OCI-LY3 (cell line): ENCODE measurements at regions not wholly inside any gene's neighbourhood (a gene's known extent, or its start where the extent isn't known, plus 50 kb on each side); places are given as distances from the start of the nearest gene placed in this dataset.

Experiments used
- EZH2phosphoT487 ChIP-seq: fragments of 200-600 bp; shearing (Covaris generic); IDR thresholded peaks from 2 replicates; pipeline ENCODE4 v1.6.1; 2018; ENCODE audit warnings: antibody characterized with exemption, mixed run types, low read depth
- TF ChIP-seq, protein P1 (sequence below): fragments of 200-600, 300-600 bp; sonication (generic); IDR thresholded peaks from 2 replicates; pipeline ENCODE4 v1.5.1; 2014; ENCODE audit warnings: antibody characterized with exemption, low read length, low read depth

DNA sequence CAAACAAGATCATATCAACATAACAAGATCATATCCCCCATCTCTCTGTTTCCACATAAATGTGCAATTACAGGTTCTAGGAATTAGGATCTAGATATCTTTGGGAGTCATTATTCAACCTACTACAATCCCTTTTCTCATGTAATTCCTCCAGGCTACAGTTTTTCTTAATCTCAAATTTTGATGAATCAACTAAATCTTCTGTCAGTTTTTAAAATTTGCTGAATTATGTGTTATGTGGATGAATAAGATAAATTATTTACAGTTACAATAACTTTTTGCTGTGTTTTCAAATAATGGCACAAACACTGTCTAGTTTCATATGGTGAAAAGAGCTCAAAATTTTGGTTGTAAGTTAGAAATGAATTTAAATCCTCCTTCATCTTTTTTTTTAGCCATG lies 405.8 kb downstream of the FAM170A start:
- TF ChIP-seq, protein P1, sequence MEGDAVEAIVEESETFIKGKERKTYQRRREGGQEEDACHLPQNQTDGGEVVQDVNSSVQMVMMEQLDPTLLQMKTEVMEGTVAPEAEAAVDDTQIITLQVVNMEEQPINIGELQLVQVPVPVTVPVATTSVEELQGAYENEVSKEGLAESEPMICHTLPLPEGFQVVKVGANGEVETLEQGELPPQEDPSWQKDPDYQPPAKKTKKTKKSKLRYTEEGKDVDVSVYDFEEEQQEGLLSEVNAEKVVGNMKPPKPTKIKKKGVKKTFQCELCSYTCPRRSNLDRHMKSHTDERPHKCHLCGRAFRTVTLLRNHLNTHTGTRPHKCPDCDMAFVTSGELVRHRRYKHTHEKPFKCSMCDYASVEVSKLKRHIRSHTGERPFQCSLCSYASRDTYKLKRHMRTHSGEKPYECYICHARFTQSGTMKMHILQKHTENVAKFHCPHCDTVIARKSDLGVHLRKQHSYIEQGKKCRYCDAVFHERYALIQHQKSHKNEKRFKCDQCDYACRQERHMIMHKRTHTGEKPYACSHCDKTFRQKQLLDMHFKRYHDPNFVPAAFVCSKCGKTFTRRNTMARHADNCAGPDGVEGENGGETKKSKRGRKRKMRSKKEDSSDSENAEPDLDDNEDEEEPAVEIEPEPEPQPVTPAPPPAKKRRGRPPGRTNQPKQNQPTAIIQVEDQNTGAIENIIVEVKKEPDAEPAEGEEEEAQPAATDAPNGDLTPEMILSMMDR, result no peak
- TF ChIP-seq EZH2phosphoT487, result no peak
